HG03469 (cell line): ENCODE measurements at regions not wholly inside any gene's neighbourhood (a gene's known extent, or its start where the extent isn't known, plus 50 kb on each side); places are given as distances from the start of the nearest gene placed in this dataset.
A peak's percentile ranks its signal among the peaks of the same experiment; 100 is the strongest.

Experiments used
- ATAC-seq: cut with Tn5 transposase; IDR thresholded peaks from one replicate; pipeline ENCODE4 v1.9.1; 2021; ENCODE audit warnings: mild to moderate bottlenecking, moderate library complexity, moderate number of reproducible peaks; ENCODE audit not compliant: unreplicated experiment

DNA sequence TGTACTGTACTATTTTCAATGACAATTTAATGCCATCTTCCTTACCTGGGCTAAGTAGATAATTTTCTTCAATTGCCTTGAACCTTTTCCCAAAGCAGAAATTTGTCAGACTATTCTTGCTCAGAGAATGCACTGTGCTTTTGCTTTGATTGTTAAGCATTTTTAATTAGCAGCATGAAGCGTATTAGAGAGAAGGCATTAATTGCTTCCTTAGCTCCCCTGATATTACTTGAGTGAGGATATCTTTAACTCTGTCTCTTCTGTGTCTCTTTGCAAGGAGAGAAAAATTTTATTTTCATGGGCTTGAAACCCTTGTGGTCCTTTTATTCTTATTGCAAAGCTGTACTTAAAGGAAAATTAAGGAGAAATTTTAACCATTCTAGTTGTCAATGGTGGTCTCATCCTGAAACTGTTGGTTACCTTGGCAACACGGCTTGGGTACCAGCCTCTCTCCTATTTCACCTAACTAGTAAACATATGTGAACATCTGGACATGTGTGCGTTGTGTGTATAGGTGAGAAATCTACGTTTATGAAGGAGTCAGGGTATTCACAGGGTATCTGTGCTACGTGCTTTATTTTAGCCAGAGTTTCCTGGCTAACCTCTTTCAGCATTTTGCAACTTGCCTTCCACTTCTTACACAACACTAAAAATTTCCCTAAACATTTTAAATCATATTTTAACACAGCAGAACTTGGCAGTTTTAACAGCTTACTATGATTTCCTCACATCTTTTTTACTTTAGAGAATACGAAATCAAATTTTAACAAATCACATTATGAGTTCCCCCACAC, 225.5 kb downstream of the KLF5 start:
- ATAC-seq = no peak

DNA sequence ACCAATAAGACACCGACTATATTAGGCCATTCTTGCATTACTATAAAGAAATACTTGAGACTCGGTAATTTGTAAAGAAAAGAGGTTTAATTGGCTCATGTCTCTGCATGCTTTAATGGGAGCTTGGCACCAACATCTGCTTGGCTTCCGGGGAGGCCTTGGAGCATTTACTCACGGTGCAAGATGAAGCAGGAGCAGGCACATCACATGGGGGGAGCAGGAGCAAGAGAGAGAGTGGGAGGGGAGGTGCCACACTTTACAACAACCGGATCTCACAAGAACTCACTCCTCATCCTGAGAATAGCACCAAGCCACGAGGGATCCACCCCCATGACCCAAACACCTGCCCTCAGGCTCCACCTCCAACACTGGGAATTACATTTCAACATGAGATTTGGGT, 224.8 kb downstream of the KLF5 start:
- no peak for ATAC-seq

DNA sequence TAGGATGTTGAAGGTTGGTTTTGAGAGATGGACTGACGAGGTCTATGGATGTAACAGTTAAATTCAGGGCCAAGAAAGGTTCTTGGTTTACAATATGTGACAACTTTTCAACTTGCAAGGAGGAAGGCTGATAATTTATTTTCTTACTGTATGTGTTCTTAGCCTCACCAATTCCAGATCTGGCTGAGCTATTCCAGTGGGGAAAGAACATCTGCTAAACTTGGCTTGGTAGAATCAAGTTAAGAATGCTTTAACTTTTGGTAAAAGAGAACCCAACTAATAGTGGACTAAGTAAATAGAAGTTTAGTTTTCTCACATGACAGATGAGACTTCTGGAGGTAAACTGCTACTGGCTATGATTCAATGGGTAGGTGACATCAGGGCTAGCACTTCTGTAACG, 222.9 kb downstream of the KLF5 start:
- ATAC-seq = no peak

DNA sequence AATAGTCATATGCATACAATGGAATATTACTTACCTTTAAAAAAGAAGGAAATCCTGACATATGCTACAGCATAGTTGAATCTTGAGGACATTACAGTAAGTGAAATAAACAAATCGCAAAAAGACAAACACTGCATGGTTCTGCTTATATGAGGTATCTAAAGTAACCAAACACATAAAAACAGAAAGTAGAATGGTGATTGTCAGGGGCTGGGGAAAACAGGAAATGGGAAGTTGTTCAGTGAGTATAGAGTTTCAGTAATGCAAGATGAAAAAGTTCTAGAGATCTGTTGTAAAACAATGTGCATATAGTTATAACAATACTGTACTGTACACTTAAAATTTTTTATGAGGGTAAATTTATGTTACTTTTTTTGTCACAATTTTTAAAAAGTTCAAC, 219.4 kb downstream of the KLF5 start:
- ATAC-seq = peak; percentile 51

DNA sequence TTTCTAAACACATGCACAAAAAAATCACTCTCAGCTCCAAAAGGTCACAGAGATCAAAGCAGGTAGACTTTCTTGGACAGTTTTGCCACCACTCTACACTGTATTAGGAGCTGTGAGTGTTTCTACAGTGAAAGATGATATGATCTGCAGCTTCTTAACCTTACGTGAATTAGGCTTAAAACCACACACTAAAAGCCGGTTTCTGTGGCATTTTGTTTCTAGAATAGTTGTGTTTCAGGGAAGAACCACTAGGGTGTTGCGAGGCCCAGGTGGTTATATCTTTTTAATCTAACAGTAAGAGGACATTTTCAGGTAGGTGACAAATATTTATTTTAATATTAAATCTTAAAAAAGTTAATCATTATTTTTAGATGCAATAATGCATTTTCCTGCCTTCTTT, 216.4 kb downstream of the KLF5 start:
- no peak for ATAC-seq

DNA sequence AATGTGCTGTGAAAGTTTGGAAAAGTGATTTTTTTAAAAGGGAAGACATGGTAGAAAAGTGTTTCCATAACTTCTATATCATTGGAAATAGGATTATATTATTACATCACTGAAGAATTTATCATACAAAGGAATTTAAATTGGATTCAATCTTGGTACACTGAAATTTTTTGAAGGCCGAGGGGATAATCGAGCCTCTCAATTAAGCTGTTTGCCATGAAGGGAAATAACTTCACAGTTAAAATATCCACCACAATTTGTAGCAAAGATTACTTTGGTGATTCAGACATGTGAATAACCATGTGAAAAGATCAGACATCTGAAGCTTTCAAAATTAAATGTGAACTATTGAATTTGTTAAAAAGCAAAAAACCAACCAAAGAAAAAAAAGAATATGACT, 215.3 kb downstream of the KLF5 start:
- ATAC-seq = no peak

DNA sequence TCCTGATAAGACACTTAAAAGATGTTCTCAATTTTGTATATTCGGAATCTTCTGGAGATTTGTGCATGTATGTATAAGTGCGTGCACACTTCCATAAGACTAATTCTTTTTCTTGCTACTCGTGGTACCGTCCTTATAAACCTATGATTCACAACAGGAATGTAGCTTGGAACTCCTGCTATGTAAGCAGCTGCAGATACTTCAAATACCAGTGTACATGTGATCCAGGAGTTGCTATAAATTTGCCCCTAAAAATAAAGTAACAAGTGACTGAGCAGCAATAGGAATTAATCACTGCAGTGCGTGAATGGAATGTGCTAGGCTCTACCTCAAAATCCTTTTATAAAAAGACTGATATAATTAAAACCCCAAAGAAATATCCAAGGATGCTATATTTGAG, 214.9 kb downstream of the KLF5 start:
- ATAC-seq = no peak

DNA sequence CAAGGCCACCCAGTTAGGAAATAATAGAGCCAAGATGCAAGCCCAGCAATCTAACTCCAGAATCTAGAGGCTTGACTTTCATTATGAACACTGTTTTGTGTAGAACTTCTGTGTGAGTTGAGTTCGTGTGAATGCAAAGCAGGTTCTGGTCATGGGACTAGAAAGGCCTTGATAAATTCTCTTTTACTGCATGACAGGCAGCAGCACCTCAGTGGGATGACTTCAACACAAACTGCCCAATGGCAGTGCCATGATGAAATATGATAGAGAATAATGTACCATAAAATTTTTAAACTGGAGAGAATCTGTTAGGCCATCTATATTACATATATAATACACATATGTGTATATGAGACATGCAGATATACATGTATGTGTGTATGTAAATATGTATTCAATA, 214.5 kb downstream of the KLF5 start:
- ATAC-seq = no peak

DNA sequence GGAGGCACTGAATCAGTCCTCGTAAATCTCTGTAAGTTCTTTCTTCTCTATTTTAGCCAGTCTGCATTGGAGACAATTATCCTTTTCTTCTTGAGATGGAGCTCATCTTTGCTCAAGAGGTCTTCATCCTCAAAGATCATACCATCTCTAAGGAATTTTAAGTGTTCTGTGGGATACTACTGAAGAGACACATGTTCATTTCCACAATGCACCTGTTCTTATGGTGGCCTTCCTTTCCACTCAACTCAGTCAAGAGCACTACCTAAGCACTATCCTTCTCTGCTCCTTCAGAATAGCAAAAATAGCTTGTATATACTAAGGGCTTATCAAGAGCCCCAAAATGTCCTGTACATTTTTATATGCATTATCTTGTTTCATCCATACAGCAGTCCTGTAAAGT, 214.0 kb downstream of the KLF5 start:
- ATAC-seq = no peak

DNA sequence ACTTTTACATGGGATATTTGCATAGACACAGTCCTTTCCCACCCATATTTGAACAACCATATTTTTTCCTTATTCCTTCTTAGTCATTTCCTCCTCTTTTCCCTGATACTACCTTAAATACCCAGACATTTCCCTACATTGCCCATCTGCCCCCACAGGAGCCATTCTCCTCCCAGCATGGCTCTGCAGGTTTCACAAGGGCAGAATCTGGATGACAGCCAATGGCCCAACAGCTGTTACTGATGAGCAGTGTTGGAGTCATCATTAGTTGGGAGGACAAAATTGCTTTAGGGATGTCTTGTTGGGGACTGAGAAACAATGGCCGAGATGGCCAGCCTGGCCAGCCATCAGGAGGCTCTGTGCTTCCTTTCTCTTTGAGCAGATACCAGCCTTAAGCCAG, 209.5 kb downstream of the KLF5 start:
- no peak for ATAC-seq

DNA sequence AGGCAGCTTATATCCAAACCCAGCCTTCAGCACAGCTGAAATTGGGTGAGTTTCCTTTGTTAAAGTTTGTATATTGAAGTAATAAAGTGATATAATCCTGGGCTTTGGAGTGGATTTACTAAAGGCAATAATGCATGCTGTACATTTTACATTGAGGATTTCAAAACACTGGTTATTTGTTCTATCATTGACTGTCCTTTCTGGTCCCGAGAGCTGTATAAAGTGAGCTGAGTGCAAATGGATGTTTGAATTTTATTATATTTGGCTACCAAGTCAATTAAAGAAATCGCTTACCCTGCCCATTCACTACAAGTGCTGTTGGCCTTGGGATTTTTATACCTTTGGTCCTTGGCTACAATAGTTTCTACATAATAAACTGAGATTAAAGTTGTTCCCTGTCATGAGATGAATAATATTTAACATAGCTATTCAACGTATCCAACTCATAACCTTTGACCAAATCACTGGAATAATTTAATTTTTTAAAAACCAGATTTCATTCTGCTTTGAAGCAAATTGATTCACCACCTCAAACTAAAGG, 207.9 kb downstream of the KLF5 start:
- no peak for ATAC-seq

DNA sequence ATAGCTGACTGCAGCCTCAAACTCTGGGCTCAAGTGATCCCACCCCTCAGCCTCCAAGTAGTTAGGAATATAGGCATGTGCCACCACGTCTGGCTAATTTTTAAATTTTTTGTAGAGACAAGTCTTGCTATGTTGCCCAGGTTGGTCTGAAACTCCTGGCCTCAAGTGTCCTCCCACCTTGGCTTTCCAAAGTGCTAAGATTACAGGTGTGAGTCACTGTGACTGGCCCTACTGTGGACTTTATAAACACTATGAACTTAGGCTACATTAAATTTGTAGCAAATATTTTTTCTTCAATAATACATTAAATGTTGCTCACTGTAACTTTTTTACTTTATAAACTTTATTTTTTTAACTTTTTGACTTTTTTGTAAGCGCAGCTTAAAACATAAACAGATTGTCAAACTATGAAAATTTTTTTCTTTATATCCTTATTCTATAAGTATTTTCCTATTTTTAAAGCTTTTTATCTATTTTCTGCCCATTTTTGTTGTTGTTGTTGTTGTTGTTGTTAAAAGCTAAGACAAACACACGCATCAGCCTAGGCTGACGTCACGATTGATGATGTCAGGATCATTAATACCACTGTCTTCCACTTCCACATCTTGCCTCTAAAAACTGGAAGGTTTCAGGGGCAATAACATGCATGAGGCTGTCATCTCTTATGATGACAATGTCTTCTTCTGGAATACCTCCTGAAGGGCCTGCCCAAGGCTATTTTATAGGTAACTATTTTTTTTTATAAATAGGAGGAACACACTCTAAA, 204.2 kb downstream of the KLF5 start:
- no peak for ATAC-seq

DNA sequence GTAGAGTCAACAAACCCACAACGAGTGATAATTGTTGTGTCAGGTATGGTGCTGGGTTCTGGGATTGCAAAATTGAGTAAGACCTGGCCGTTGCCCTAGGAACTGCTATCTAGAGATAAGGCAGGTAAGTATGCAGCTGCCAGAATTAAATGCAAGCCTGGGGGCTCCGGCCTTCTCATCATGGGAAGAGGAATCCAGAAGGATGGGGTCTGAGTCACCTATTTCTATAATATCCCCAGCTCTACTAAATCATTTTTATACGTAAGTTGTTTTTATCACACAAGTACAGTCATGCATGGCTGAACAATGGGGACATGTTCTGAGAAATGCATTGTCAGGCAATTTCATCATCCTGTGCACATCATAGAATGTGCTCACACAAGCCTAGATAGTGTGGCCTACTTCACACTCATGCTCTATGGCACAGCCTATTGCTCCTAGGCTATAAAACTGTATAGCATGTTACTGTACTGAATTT, 203.0 kb downstream of the KLF5 start:
- no peak for ATAC-seq

DNA sequence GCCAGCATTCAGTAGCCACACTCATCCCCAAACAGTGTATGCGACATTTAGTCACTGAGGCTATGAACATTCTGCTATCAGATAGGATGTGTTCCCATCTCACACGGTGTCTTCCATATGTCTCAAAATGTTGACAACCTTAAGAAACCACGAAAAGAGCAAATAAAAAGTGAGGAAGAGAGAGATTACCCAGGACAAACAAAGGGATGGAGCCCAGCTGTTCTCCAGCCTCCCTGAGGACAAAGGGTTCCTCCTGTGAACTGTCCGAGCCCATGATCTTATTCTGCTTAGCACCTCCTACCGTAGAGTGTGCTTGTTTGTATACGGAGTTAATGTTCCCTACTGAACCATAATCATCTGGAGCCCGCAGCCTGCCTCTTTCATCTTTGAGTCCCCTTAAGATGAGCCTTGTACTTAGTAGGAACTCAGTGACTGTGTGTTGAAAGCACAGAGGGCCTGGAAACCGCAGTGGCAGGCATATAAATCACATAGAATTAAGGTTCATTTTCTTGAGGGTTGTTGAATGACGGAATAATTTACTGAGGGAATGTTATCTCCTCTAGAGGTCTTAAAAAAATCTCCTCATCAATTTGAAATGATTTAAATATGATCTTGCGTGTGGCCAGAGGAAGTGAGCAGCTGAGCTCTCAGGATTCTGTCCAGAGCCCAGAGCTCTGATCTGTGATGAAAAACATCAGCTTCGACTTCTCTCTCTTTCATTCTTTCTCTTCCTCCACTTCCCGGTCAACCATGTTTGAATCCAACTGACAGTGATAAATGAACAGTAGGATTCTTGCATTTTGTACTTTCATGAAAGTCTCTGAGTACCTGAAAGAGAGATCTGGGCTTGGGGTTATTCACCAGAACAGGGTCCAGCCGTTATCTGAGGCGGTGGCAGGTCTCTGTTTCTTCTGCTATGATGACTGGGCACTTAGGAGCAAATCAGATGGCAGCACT, 200.5 kb downstream of the KLF5 start:
- ATAC-seq = no peak

DNA sequence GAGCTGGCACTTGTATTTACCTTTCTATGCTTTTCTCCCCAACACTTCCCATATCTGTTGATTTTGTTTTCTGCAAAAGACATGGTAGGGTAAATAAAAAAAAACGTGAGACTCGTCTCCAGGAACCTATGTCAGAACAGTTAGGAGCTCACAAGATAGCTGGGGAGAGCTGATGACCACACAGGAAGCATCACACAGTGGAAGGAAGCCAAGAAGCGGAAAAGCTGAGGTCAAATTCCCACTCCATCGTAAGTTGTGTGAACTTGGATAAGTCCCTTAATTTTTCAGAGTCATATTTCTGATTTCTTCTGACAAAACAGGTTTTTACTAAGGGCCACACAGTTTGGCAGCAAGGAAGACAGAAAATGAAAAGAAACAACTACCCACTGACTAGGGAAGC, 199.6 kb downstream of the KLF5 start:
- no peak for ATAC-seq

DNA sequence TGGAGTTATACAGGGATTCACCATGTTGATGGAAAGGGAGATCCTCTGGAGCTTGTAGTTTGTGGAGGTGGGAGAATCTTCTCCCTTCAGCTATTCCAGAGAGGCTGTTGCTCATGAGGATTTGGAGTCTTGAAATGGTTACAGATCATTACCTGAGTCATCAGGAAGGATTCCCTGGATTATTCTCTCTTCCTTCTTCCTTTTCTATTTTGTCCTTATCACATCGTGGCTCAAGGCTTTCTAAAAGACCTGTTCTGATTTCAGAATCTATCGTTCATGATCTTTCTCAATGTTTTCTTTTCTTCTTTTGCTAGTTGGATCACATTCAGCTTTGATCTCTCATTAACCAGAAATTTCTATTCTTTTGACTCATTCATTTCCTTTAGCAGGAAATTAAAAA, 196.0 kb downstream of the KLF5 start:
- no peak for ATAC-seq

DNA sequence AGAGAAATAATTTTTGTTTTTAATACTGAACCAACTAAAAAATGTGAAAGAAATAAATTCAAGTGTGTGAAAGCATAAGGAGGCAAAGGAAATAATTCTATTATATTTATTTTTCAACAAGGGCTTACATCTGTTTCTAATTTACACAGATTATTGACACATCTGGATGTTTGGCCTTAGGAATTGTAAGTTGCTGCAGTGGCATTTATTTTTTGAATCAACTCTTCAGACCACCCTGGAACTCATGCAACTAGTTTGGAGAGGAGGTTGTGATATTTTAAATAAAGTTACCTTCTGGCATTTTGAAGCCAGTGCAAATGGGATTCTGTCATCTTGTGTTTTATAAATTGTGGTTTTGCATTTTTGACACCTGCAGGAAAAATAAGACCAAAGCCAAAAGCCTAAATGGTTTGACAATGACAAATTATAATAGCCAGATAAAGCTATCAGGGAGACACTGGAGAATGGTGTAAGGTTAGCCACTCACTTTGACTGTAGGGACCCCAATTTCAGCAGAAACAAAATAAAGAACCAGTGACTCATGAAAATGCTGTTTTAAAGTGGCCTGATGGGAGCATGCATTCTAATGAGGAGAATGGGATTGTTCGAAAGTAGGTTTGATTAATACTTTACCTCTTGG, 192.9 kb downstream of the KLF5 start:
- no peak for ATAC-seq

DNA sequence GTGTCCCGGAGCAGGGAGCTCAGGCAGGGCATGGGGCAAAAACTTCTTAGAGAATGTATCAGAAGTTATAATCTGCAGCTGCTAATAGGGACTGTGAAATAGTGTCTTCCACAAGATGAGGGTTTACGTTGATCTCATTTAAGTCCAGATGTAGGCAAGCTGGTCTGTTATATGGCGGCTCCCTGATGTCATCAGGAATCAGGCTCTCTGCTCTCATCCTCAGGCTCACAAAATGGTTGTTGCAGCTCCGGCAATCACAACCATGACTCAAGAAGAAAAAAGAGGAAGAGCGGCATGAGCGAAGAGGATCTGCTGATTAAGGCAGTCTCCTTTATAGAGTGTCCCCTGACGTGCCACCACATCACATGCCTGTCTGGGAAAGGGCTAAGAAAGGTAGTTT, 191.3 kb downstream of the KLF5 start:
- ATAC-seq = no peak

DNA sequence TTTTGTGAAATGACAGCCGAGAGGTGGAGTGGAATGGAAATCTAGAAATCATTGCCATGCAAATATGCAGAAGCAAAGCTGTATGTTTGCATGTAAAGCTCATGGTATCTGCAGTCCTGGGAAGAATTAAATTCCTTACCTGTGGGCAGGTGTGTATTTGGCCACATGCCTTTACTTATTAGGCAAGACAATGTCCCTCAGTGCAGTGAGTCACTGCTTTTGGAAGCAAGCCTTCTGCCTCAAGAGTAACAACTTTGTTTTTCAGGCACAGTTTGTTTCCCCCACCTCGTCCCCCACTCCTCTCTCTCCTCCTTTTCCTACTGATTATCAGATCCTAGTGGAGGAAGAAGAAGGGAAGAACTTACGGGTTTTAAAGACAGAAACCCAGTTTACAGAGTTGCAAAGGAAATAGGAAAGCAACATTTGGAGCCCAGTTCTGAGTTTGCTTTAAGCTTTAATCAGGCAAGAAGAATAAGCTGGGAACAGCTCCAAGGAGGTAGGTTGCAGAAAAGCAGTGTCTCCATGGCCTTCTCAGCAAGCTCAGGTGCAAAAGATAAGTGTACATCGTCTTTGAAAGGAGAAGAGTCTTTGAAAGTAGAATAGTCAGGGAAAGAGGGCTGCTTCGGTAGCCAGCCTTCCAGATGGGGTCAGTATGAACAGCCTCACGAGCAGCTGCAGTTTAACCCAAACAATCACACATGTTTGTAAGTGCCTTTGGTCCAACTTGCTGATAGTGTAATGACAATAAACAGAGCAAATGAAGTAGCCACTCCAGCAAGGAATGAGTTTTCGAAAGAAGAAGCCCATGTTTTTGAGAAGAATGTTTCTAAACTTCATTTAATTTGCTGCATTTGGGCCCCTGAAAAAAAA, 190.1 kb downstream of the KLF5 start:
- ATAC-seq = no peak

DNA sequence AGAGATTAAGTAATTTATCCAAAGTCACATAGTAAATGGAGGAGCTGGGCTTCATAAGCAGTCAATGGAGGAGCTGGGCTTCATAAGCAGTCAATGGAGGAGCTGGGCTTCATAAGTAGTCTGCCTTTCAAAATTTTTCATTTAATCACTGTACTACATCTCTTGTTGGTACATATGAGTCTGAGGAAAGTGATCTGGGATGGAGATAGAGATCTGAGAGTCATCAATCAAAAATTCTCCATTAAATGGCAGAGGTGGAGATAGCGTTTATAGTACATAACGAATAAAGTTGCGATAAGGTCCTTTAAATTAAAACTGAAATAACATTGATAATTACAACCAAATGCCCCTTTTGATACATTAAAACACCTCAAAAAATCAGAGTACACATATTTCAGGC, 189.3 kb downstream of the KLF5 start:
- ATAC-seq = no peak
